ENCODE measurements at regions not wholly inside any gene's neighbourhood (a gene's known extent, or its start where the extent isn't known, plus 50 kb on each side); places are given as distances from the start of the nearest gene placed in this dataset.

DNA sequence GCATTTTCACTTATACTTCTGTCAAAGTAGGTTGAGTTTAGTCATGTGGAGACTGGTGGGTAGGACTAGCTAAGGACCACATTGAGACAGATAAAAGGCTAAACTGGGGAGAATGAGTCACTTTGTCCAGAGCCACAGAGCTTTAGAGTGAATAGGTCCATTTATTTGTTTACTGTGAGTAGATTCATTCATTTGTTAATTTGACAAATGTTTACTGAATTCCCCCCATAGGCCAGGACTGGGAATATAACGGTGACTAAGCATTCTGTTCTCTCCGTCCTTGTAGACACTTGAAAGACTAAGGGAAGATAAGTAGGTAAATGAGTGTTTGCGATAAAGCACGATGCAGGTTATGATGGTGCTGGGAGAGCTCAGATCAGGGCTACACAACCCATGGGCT is 699.7 kb upstream of the ID4 start:
- TF ChIP-seq, protein P1, sequence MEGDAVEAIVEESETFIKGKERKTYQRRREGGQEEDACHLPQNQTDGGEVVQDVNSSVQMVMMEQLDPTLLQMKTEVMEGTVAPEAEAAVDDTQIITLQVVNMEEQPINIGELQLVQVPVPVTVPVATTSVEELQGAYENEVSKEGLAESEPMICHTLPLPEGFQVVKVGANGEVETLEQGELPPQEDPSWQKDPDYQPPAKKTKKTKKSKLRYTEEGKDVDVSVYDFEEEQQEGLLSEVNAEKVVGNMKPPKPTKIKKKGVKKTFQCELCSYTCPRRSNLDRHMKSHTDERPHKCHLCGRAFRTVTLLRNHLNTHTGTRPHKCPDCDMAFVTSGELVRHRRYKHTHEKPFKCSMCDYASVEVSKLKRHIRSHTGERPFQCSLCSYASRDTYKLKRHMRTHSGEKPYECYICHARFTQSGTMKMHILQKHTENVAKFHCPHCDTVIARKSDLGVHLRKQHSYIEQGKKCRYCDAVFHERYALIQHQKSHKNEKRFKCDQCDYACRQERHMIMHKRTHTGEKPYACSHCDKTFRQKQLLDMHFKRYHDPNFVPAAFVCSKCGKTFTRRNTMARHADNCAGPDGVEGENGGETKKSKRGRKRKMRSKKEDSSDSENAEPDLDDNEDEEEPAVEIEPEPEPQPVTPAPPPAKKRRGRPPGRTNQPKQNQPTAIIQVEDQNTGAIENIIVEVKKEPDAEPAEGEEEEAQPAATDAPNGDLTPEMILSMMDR (IDR thresholded peaks at IDR 0.05), result no peak
- DNase-seq (no peak), ATAC-seq (peak; percentile 61)
- H3K27me3 ChIP-seq, result no peaks in the 10 kb centered on the region
- intact Hi-C loops (cut with DNase I), result no loop called here
- H3K4me1 ChIP-seq, result no peaks in the 10 kb centered on the region
- no peaks in the 10 kb centered on the region for H3K36me3 ChIP-seq
- H3K9me3 ChIP-seq, result no peaks in the 10 kb centered on the region
- no peak overlapping the region for H3K4me3 ChIP-seq
- H3K27ac ChIP-seq, result no peak overlapping the region

DNA sequence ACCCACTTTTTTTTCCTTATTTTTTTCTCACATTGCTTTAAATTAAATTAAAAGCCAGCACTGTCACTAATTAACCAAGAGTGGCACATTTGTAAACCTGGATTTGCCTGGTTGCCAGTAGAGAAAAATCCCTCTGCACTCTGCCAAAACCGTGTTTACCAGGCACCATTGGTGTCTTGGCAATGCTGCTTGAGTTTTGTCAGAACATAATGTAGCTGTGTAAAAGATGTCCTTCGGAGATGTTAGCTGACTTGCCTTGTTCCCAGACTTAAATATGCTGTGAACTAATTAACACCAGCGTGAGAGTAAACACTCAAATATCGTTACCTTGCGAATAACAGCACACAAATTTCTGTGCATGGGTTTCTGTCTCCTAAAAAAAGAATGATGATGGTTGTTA is 694.9 kb upstream of the ID4 start:
- intact Hi-C loops (cut with DNase I), result no loop called here
- TF ChIP-seq, protein P1 (IDR thresholded peaks at IDR 0.05), result no peak
- no peak overlapping the region for H3K27ac ChIP-seq

GRCh38 chr6:19150307-19150706 is 686.9 kb upstream of the ID4 start:
- DNase-seq, result no peak
- no peaks in the 10 kb centered on the region for H3K4me1 ChIP-seq
- no peak for ATAC-seq
- intact Hi-C loops (cut with DNase I), result no loop called here
- TF ChIP-seq, protein P1 (IDR thresholded peaks at IDR 0.05), result no peak
- H3K9me3 ChIP-seq, result no peaks in the 10 kb centered on the region
- no peak overlapping the region for H3K4me3 ChIP-seq
- H3K27ac ChIP-seq, result no peak overlapping the region
- no peaks in the 10 kb centered on the region for H3K27me3 ChIP-seq
- no peaks in the 10 kb centered on the region for H3K36me3 ChIP-seq

More for the DNA sequence above, 694.9 kb upstream of the ID4 start:
- H3K4me3 ChIP-seq, result no peak overlapping the region
- no peak for DNase-seq
- no peaks in the 10 kb centered on the region for H3K4me1 ChIP-seq
- no peaks in the 10 kb centered on the region for H3K36me3 ChIP-seq
- no peak for ATAC-seq
- no peaks in the 10 kb centered on the region for H3K27me3 ChIP-seq
- no peaks in the 10 kb centered on the region for H3K9me3 ChIP-seq

DNA sequence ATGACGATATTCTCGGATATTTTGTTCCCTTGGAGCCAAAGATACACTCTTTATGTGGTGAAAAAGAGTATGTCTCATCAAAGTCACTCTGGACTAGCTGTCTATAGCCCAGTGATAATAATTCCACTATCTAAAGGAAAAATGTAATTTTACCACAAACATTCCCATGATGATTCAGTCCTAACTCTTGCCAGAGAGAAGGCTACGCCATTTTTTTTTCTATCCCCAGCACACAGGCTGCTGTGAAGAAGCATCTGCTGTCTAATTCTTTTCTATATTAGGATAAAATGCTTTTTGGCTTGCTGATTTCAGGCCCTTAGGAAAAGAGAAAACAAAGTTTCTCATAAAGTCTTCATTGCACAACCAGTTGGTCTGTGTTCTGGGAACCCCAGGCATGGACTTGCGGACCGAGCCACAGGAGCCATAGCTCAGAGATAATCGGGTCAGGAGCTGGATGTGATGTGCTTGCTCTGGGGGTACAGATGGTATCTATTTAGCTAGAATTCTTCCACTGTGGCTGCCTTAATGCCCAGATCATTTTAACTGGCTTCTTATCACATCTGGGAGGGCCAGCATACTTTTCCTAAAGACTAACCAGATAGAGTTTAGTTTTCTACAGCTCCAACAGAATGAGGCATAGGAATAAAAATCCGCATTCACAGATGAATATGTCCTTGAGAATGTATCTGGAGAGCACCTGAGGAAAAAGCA is 683.7 kb upstream of the ID4 start:
- no peaks in the 10 kb centered on the region for H3K9me3 ChIP-seq
- DNase-seq, result no peak
- TF ChIP-seq, protein P1 (IDR thresholded peaks at IDR 0.05), result no peak
- intact Hi-C loops (cut with DNase I), result no loop called here
- H3K27me3 ChIP-seq, result no peaks in the 10 kb centered on the region
- no peak for ATAC-seq
- H3K36me3 ChIP-seq, result no peaks in the 10 kb centered on the region
- H3K4me3 ChIP-seq, result no peak overlapping the region
- H3K27ac ChIP-seq, result peak overlapping the region; percentile 42
- H3K4me1 ChIP-seq, result no peaks in the 10 kb centered on the region

GRCh38 chr6:19153981-19154295 is 683.2 kb upstream of the ID4 start:
- no peaks in the 10 kb centered on the region for H3K36me3 ChIP-seq
- TF ChIP-seq, protein P1 (IDR thresholded peaks at IDR 0.05), result no peak
- H3K9me3 ChIP-seq, result no peaks in the 10 kb centered on the region
- ATAC-seq (no peak), DNase-seq (no peak)
- no peaks in the 10 kb centered on the region for H3K27me3 ChIP-seq
- peak overlapping the region; percentile 42 for H3K27ac ChIP-seq
- intact Hi-C loops (cut with DNase I), result no loop called here
- H3K4me1 ChIP-seq, result no peaks in the 10 kb centered on the region
- H3K4me3 ChIP-seq, result no peak overlapping the region

DNA sequence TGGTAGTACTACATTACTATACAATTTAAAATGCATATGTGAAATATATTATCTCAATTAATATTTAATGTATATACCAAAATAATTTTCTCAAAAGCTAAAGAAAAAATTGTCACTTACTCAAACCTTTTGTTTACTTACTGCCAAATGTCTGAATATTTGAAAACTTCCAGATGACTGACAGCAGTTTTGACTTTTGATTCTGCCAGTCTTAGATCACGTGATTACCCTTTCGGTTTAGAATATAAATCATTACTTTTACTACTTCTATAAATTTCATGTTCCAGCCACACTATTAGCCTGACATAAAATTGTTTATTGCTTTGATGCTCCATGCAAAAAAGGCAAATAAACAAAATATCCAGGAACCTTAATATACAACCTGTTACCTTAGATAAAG is 680.7 kb upstream of the ID4 start:
- no peaks in the 10 kb centered on the region for H3K9me3 ChIP-seq
- ATAC-seq, result no peak
- intact Hi-C loops (cut with DNase I), result no loop called here
- H3K27ac ChIP-seq, result no peak overlapping the region
- TF ChIP-seq, protein P1 (IDR thresholded peaks at IDR 0.05), result no peak
- H3K36me3 ChIP-seq, result no peaks in the 10 kb centered on the region
- H3K27me3 ChIP-seq, result no peaks in the 10 kb centered on the region
- DNase-seq, result no peak
- no peak overlapping the region for H3K4me3 ChIP-seq
- peaks cover 5% of the 10 kb centered on the region for H3K4me1 ChIP-seq
